GM21367 (cell line): ENCODE measurements at regions not wholly inside any gene's neighbourhood (a gene's known extent, or its start where the extent isn't known, plus 50 kb on each side); places are given as distances from the start of the nearest gene placed in this dataset.
"Not testable (repeated sequence)": the region's sequence is repeated elsewhere in the genome, so short reads cannot be mapped to it uniquely, and the experiment has no call there.

ENCODE experiments used
- ATAC-seq: cut with Tn5 transposase; IDR thresholded peaks from one replicate; pipeline ENCODE4 v1.9.1; 2021; ENCODE audit not compliant: unreplicated experiment

GRCh38 chr12:96085475-96085874, 50.1 kb upstream of the LTA4H start:
- no peak for ATAC-seq

- ATAC-seq: not testable (repeated sequence)
Measured at GRCh38 chr12:96086190-96086589, 50.8 kb upstream of the LTA4H start.

GRCh38 chr12:96091833-96092232, 56.4 kb upstream of the LTA4H start:
- no peak for ATAC-seq

- ATAC-seq: no peak
Measured at GRCh38 chr12:96093543-96094196, 58.3 kb upstream of the LTA4H start.

GRCh38 chr12:96094201-96094600, 58.8 kb upstream of the LTA4H start:
- ATAC-seq: no peak

- ATAC-seq: no peak
Measured at GRCh38 chr12:96098631-96099030, 63.2 kb upstream of the LTA4H start.

- ATAC-seq: no peak
Measured at GRCh38 chr12:96099421-96099820, 64.0 kb upstream of the LTA4H start.

- no peak for ATAC-seq
Measured at GRCh38 chr12:96099986-96100385, 64.6 kb upstream of the LTA4H start.

GRCh38 chr12:96101806-96102205, 66.4 kb upstream of the LTA4H start:
- ATAC-seq: no peak

GRCh38 chr12:96103067-96103644, 67.8 kb upstream of the LTA4H start:
- ATAC-seq: no peak

- ATAC-seq: no peak
Measured at GRCh38 chr12:96104566-96104965, 69.2 kb upstream of the LTA4H start.

- ATAC-seq: no peak
Measured at GRCh38 chr12:96106137-96106536, 70.8 kb upstream of the LTA4H start.

GRCh38 chr12:96107236-96107635, 71.8 kb upstream of the LTA4H start:
- ATAC-seq: no peak

GRCh38 chr12:96108321-96108720, 72.9 kb upstream of the LTA4H start:
- ATAC-seq: no peak

GRCh38 chr12:96108941-96109340, 73.6 kb upstream of the LTA4H start:
- ATAC-seq: not testable (repeated sequence)

- ATAC-seq: no peak
Measured at GRCh38 chr12:96112733-96113132, 77.3 kb upstream of the LTA4H start.

- no peak for ATAC-seq
Measured at GRCh38 chr12:96117460-96117859, 76.7 kb upstream of the ELK3 start.

- peak; percentile 66 for ATAC-seq
Measured at GRCh38 chr12:96120359-96121100, 73.6 kb upstream of the ELK3 start.

GRCh38 chr12:96121271-96121711, 72.9 kb upstream of the ELK3 start:
- ATAC-seq: peak; percentile 62

- ATAC-seq: not testable (repeated sequence)
Measured at GRCh38 chr12:96128292-96128691, 65.9 kb upstream of the ELK3 start.

GRCh38 chr12:96130396-96131059, 63.6 kb upstream of the ELK3 start:
- ATAC-seq: no peak
